Tibial nerve (tissue), 4 donors: ENCODE measurements at regions not wholly inside any gene's neighbourhood (a gene's known extent, or its start where the extent isn't known, plus 50 kb on each side); places are given as distances from the start of the nearest gene placed in this dataset.

Source experiments
- DNase-seq, 2 donors: peaks; one replicate each; pipeline ENCODE4 v3.0.0-alpha.2; 2019; ENCODE audit warnings: low spot score in 2 of 2
- H3K27ac ChIP-seq, 4 donors: fragments of 200-600 bp; sonication (generic) in 3 of 4; one replicate each; pipeline ENCODE4 v1.5.1; 2017 to 2019; ENCODE audit warnings: mild to moderate bottlenecking in 1 of 4
- H3K27me3 ChIP-seq, 2 donors: fragments of 200-600 bp; sonication (generic) in 1 of 2; one replicate each; pipeline versions ENCODE4 v1.5.1 to v1.6.0; 2017 to 2019
- H3K36me3 ChIP-seq, 3 donors: fragments of 200-600 bp; sonication (generic); one replicate each; pipeline ENCODE4 v1.5.1; 2018 to 2019
- H3K4me1 ChIP-seq, 4 donors: fragments of 200-600 bp; sonication (generic) in 3 of 4; one replicate each; pipeline ENCODE4 v1.5.1; 2017 to 2019
- H3K4me3 ChIP-seq, 4 donors: fragments of 200-600 bp; sonication (generic) in 3 of 4; one replicate each; pipeline ENCODE4 v1.5.1; 2017 to 2019; ENCODE audit warnings: mild to moderate bottlenecking in 1 of 4, moderate library complexity in 1 of 4
- H3K9me3 ChIP-seq, 4 donors: fragments of 200-600 bp; sonication (generic) in 3 of 4; one replicate each; pipeline ENCODE4 v1.5.1; 2017 to 2019
- CTCF ChIP-seq, 5 experiments: fragments of 200-600 bp in 3 of 5; fragments of 450-650 bp in 2 of 5; sonication (generic) in 3 of 5; IDR thresholded peaks; one replicate each; pipeline ENCODE4 v1.5.1; 2016 to 2019; ENCODE audit warnings: antibody characterized with exemption in 5 of 5, mild to moderate bottlenecking in 3 of 5, moderate library complexity in 2 of 5
- EP300 ChIP-seq, 2 donors: sonication (generic); formaldehyde crosslinking; IDR thresholded peaks; one replicate each; pipeline ENCODE4 v1.6.1; 2017; ENCODE audit warnings: antibody characterized with exemption in 2 of 2, mild to moderate bottlenecking in 1 of 2
- POLR2A ChIP-seq, 2 donors: fragments of 450-650 bp; IDR thresholded peaks; one replicate each; pipeline ENCODE4 v1.6.1; 2017; ENCODE audit warnings: antibody characterized with exemption in 2 of 2, mild to moderate bottlenecking in 2 of 2, moderate library complexity in 2 of 2
- WGBS, 2 donors: methylation state at CpG; one replicate each; pipeline ENCODE4 v1.1.5; 2018; 5-methylcytosine and 5-hydroxymethylcytosine counted together

- TF ChIP-seq EP300 (IDR thresholded peaks at IDR 0.05), result no peak
- TF ChIP-seq POLR2A (IDR thresholded peaks at IDR 0.05), result no peak
- TF ChIP-seq CTCF (IDR thresholded peaks at IDR 0.05), result no peak
- WGBS, 2 donors, result 71 to 73% methylated on average over 1 of the region's 1 CpG
- no peaks in the 10 kb centered on the region for H3K27me3 ChIP-seq
- DNase-seq, result no peak
- H3K4me1 ChIP-seq, result no peaks in the 10 kb centered on the region
- no peaks in the 10 kb centered on the region for H3K36me3 ChIP-seq
- H3K4me3 ChIP-seq, result no peak overlapping the region
- H3K27ac ChIP-seq, result no peak overlapping the region
- no peaks in the 10 kb centered on the region for H3K9me3 ChIP-seq
Measured at GRCh38 chr14:83646228-83646627, 1883.7 kb upstream of the FLRT2 start.

- TF ChIP-seq CTCF (IDR thresholded peaks at IDR 0.05), result no peak
- DNase-seq, result no peak
- H3K27me3 ChIP-seq, result no peaks in the 10 kb centered on the region
- no peaks in the 10 kb centered on the region for H3K4me1 ChIP-seq
- no peak overlapping the region for H3K4me3 ChIP-seq
- H3K9me3 ChIP-seq, result no peaks in the 10 kb centered on the region
- no peaks in the 10 kb centered on the region for H3K36me3 ChIP-seq
- H3K27ac ChIP-seq, result no peak overlapping the region
- WGBS, 2 donors, result 67 to 75% methylated on average over 1 of the region's 1 CpG
Measured at GRCh38 chr14:83660597-83660996, 1869.3 kb upstream of the FLRT2 start.

GRCh38 chr14:83664389-83664788 is 1865.6 kb upstream of the FLRT2 start:
- no peak for TF ChIP-seq EP300 (IDR thresholded peaks at IDR 0.05)
- TF ChIP-seq CTCF (IDR thresholded peaks at IDR 0.05), result no peak
- TF ChIP-seq POLR2A (IDR thresholded peaks at IDR 0.05), result no peak
- Histone ChIP-seq H3K4me1 (no peaks in the 10 kb centered on the region), H3K36me3 (no peaks in the 10 kb centered on the region), H3K4me3 (no peak overlapping the region), H3K27ac (no peak overlapping the region), H3K27me3 (no peaks in the 10 kb centered on the region), H3K9me3 (peaks cover 0 to 8% (median 0%) of the 10 kb centered on the region in 4 donors)
- no peak for DNase-seq

DNA sequence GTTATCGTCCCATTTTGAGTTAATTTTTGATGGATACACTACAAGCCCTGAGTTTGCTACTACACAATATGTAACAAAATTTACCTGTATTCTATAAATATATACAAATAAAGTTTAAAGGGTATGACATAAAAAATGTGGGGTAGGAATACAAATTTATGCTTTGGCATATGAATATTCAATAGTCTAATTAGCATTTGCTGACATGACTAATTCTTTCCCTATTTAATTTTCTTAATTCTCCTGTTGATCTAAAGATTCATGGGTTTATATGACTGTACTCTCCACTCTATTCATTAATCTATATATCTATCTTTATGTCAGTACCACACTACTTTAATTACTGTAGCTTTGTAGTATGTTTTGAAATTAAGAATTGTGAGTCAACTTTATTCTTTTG is 1840.7 kb upstream of the FLRT2 start:
- no peaks in the 10 kb centered on the region for H3K27me3 ChIP-seq
- H3K27ac ChIP-seq, result no peak overlapping the region

DNA sequence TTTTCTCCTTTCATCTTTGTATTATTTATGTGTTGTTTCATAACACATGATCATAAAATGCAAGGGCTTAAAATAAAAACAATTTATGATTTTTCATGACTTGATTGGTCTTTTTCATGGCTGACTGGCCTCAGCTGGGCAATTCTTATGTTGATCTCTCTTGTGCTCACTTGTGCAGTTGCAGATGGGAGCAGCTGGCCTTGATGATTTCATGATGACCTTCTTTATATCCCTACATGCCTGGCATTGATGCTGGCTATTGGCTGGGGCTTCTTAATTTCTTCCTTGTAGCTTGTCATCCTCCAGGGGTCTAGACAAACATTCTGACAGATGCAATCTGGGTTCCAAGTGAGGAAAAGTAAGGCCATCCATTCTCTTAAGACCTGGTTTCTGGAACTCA is 1832.8 kb upstream of the FLRT2 start:
- Histone ChIP-seq H3K27me3 (no peaks in the 10 kb centered on the region), H3K9me3 (no peaks in the 10 kb centered on the region), H3K4me1 (no peaks in the 10 kb centered on the region), H3K4me3 (no peak overlapping the region), H3K36me3 (no peaks in the 10 kb centered on the region), H3K27ac (no peak overlapping the region)
- TF ChIP-seq POLR2A (IDR thresholded peaks at IDR 0.05) (no peak), EP300 (IDR thresholded peaks at IDR 0.05) (no peak), CTCF (IDR thresholded peaks at IDR 0.05) (no peak)
- no peak for DNase-seq

More for the DNA sequence above, 1840.7 kb upstream of the FLRT2 start:
- TF ChIP-seq CTCF (IDR thresholded peaks at IDR 0.05) (no peak), POLR2A (IDR thresholded peaks at IDR 0.05) (no peak), EP300 (IDR thresholded peaks at IDR 0.05) (no peak)
- no peak for DNase-seq
- no peaks in the 10 kb centered on the region for H3K4me1 ChIP-seq
- peaks cover 0 to 21% (median 5%) of the 10 kb centered on the region in 4 donors for H3K9me3 ChIP-seq
- no peak overlapping the region for H3K4me3 ChIP-seq
- 98 to 100% methylated on average over 1 of the region's 1 CpG for WGBS, 2 donors
- no peaks in the 10 kb centered on the region for H3K36me3 ChIP-seq
